ENCODE measurements at regions not wholly inside any gene's neighbourhood (a gene's known extent, or its start where the extent isn't known, plus 50 kb on each side); places are given as distances from the start of the nearest gene placed in this dataset.

- TF ChIP-seq POLR2AphosphoS5 (IDR thresholded peaks at IDR 0.05; ENCODE audit: borderline replicate concordance, low read depth, low read length): no peak
- TF ChIP-seq EZH2 (IDR thresholded peaks at IDR 0.05): no peak
Observed at GRCh38 chr3:178044320-178044719, 491.9 kb upstream of the KCNMB2 start.

Measured in SK-N-MC (cell line).